T-helper 9 cell (primary cell): ENCODE measurements at regions not wholly inside any gene's neighbourhood (a gene's known extent, or its start where the extent isn't known, plus 50 kb on each side); places are given as distances from the start of the nearest gene placed in this dataset.

Experiments used
- DNase-seq: peaks from one replicate; pipeline ENCODE4 v3.0.0-alpha.2; 2020

GRCh38 chr6:54646069-54646950, 200.3 kb upstream of the FAM83B start:
- DNase-seq, result no peak

- no peak for DNase-seq
Observed at GRCh38 chr6:54646951-54647664, 199.5 kb upstream of the FAM83B start.

DNA sequence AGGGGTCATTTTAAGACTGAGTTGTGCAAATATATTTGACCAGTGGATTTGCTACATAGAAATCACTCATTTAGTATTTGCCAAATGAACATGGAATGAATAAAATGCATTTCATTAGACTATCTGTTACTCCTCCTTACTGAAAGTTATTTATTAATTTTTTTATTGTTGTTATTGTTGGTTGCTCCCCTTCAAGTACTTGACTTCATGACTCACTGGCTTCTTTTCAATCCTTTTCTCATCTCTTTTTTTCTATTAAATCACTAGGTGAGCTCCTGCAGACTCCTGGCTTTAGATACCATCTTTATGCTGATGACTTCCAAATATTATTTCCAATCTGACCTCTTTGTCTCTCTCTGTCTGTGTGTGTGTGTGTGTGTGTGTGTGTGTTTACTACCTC, 192.2 kb upstream of the FAM83B start:
- DNase-seq, result no peak

DNA sequence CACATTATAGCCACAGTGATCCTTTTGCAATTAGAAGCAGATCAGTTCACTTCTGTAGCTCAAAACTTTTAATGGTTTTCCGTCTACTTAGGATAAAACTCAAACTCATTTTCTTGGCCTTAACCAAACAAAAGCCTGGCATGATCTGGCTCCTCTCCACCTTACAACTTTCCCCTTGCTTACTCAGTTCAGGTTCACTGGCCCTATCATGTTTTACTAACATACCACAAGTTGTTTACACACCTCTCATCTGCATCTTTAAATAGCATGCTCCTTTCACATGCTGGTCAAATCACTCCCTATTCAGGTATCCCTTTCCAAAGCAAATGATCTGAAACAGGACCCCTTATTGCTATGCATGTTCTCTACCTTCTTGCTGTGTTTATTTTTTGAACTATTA, 191.4 kb upstream of the FAM83B start:
- DNase-seq, result no peak

GRCh38 chr6:54665278-54665677, 181.3 kb upstream of the FAM83B start:
- no peak for DNase-seq

DNA sequence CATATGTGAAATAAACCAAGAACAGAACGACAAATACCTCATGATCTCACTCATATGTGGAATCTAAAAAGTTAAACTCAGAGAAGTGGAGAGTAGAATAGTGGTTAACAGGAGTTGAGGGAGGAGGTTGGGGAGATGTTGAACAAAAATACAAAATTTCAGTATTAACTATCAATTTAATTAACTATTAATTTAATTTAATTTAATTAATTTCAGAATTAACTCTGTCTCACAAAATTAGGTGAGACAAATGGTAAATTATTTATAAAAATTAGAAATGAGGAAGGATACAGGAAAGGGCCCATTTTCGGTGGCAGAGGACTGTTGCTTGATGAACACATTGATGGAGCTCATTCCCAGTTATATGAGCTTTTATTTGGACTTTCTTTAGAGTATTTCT, 166.0 kb upstream of the FAM83B start:
- DNase-seq, result no peak

GRCh38 chr6:54681267-54681666, 165.3 kb upstream of the FAM83B start:
- no peak for DNase-seq

- no peak for DNase-seq
Observed at GRCh38 chr6:54681987-54682386, 164.6 kb upstream of the FAM83B start.

DNA sequence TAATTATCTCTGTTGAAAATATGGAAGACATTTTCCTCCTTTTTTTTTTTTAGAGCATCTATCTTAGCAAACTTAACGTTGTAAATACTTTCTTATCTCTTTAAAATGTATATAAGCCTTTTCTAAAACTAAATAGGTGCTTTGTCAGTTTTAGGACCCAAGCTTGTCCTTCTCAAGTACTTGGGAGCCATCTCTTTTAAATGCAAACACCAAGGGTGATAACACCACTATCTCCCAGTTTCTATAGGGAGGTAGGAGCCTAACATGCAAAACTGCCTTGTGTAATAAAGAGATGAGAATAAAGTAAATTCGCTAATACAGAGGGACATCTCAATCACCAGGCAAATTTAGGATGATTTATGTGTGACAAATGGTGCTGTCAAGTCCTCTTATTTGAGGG, 157.0 kb upstream of the FAM83B start:
- DNase-seq, result no peak

DNA sequence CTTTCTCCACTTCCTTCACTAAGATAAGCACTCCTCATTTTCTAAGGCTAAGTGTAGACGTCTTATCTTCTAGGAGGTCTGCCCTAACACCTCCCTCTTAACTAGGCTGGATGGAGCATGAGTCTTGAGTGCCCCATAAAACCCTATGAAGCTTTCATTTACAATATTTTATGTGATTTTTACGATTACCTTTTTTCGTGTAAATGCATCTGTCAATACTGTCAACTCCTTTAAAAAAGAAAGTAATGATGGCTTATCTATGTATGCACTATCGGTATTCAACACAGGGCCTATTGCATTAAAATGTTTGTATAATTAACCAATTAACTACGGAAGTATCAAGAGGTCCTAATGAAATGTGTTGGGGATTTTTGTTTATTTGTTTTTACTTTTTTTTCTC, 156.0 kb upstream of the FAM83B start:
- no peak for DNase-seq

DNA sequence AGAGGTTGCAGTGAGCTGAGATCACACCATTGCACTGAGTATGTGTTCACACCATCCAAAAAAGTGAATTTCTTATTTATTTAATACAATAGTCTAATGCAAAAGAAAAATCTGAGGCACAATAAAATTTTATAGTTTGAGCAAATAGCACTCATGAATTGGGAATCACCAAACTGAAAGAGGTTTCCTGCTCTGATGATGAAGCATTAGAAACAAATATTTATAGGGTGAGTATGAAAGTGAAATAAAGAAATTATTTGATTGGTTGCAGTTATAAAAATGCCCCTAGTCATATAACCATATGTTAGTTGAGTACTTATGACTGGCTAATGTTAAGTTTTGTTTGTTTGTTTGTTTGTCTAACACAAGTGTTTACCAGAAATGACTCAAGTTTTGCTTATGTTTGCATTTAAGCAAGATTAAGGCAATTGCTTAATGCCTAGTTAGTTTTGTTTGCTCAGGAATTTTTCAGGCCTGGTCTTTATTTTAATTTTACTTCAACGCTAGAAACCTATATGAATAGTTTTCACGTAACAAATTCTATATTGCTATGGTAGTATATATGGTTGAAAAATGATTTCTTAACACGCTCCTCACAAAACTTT, 151.5 kb upstream of the FAM83B start:
- DNase-seq, result no peak

GRCh38 chr6:54695815-54696214, 150.8 kb upstream of the FAM83B start:
- no peak for DNase-seq

DNA sequence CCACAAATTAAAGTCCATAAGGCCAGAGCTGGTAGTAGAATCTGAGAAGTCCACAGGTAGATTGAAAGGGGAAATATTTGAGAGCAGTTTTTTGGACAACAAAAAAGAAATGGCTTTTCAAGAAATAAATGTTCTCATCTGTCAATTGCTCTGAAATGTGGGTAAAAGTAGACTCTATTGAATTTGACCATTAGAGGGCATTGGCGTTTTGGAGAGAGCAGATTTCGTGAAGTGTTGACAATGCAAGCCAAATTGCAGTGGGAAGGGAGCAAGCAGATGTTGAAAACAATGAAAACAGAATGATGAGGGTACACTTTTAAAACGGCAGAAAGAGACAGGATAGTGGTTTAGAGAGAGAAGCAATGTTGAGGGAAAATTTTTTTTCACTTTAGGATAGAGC, 149.1 kb upstream of the FAM83B start:
- no peak for DNase-seq

DNA sequence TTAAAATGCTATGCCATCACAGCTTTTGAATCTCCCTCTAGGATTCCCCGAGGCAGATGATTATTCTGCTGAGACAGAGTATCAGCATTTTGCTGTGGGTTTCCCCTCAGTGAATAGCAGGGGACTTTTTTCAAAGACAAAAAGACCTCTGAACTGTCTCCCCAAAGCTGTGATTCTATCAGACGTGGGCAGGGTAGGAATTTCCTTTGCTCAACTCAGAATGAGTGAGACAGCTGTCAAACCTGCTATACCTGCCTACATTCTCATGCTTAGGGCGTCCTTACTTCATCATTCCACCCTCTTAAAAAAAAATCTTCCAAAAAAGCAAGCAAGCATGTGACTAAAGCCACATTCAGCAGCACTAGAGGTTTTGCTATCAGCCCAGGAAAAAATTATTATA, 147.6 kb upstream of the FAM83B start:
- DNase-seq, result no peak

DNA sequence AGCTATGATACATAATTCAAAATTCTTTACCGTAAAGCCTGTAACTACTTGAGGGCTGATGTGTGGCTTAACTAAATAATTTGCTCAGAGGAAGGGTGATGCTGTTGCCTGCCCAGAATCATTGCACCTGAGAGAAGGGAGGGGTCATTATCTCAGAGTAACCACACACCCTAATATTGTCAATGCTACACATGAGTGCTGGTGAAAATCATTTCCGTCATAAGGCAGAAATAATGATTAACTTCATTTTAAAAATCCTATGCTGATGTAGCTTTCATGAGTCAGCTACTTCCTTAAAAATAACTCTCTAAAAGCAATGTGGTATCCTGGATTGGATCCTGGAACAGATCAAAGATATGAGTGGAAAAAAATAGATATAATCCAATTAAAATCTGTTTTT, 146.4 kb upstream of the FAM83B start:
- DNase-seq, result no peak

DNA sequence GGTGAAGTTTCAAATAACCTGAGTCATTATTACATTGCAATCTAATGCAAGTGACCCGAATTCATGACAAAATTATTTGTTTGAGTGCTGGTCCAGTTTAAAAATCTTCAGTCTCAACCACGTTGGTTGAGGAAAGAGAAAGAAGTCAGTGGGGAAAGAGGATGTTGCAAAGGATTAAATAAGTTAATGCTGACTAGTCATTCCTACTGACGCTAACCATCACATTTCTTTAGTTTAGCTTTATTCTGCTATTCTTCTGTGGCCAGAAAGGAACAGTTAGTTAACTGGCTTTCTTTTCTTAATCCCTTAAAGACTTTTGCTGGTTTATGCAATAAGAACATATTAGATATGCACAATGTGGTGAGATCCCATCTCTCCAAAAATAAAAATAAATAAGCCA, 143.8 kb upstream of the FAM83B start:
- no peak for DNase-seq

GRCh38 chr6:54706391-54706790, 140.2 kb upstream of the FAM83B start:
- DNase-seq, result no peak

DNA sequence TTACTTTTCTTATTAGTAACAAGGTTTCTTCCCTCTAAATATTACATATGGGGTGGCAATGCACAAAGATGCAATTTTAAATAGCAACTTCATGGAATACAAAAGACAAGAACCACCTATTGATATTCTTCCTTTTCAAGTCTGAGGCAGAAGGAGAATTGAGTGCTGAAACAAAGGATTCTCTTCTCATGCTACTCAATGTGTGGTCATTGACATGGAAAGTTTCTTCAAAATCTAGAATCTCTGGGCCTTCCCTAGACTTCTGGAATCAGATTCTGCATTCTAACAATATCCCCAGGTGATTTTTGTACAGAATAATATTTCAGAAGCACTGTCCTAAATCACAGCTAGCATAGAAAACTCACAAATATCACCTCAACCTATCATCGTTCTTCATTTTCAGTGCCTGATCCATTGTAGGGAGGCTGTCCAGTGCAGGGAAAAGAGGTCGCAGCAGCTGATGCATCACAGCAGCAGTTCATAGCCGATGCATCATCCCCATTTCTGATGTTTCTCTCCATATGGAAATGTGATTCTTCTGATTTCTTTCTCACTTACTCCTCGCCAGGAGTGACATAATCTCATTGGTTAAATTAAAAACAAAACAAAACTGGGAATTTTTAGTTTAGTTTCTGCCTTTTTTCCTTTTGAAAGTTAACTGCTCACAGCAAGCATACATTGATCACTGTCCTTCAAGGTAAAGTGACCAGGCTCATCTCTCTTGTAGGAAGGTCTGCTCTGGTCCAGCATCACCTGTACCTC, 139.5 kb upstream of the FAM83B start:
- no peak for DNase-seq

- DNase-seq, result no peak
Observed at GRCh38 chr6:54710456-54710855, 136.1 kb upstream of the FAM83B start.

DNA sequence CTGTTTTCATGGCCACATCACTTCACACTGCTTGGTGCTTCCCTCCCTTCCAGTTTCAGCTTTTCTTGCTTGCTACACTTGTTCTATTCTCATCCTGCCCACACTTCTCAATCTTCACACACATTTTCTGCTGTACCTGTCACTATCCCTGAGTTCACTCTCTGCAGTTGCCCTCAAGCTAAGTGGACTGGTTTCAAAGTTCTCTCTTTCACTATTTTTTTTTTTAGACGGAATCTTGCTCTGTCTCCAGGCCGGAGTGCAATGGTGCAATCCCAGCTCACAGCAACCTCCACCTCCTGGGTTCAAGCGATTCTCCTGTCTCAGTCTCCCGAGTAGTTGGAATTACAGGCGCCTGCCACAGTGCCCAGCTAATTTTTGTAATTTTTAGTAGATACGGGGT, 130.6 kb upstream of the FAM83B start:
- DNase-seq, result no peak

GRCh38 chr6:54716877-54717276, 129.7 kb upstream of the FAM83B start:
- no peak for DNase-seq

GRCh38 chr6:54717849-54718455, 128.6 kb upstream of the FAM83B start:
- peak; percentile 7 for DNase-seq

DNA sequence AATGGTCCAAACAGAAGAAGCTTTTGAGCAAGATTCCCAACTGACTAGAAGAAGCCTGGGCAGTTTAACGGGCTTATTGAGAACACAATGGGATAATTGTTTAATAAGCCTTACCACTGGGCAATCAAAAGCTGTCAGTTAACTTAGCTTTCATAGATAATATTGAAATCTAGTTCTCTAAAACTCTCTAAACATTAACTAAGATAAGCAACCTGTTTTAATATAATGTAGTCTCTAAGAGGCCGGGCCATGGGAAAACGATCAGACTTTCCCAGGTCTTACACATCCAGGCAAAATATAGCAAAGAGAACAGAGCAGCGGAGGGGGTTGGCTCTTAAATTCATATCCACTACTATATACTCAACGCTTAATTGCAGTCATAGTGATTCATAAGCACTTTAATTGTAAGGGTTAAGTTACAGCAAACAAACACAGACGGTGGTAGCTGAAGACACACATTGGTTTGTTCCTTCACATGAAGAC, 128.0 kb upstream of the FAM83B start:
- no peak for DNase-seq
